ENCODE measurements at regions not wholly inside any gene's neighbourhood (a gene's known extent, or its start where the extent isn't known, plus 50 kb on each side); places are given as distances from the start of the nearest gene placed in this dataset.

GRCh38 chr1:163959622-163960021 is 599.4 kb upstream of the PBX1 start:
- H3K36me3 ChIP-seq (ENCODE audit: control insufficient read depth in 1 of 2, insufficient read depth in 2 of 2, low read length in 2 of 2) = no peaks in the 10 kb centered on the region
- ATAC-seq = no peak
- no peaks in the 10 kb centered on the region for H3K79me2 ChIP-seq (ENCODE audit: insufficient read depth, low read length)
- TF ChIP-seq CTCF (IDR thresholded peaks at IDR 0.05 in 2 of 3, conservative IDR thresholded peaks at IDR 0.05 in 1 of 3; ENCODE audit: borderline replicate concordance in 1 of 3, insufficient read depth in 1 of 3, low read depth in 2 of 3, low read length in 2 of 3) (no peak), FOSL1 (IDR thresholded peaks at IDR 0.05; ENCODE audit: low read depth) (no peak), JUND (IDR thresholded peaks at IDR 0.05) (no peak), ELF1 (IDR thresholded peaks at IDR 0.05; ENCODE audit: borderline replicate concordance, low read depth) (no peak), CEBPB (IDR thresholded peaks at IDR 0.05; ENCODE audit: low read depth) (no peak), ATF3 (IDR thresholded peaks at IDR 0.05) (no peak), POLR2AphosphoS5 (IDR thresholded peaks at IDR 0.05; ENCODE audit: low read depth, low read length) (no peak), SP1 (IDR thresholded peaks at IDR 0.05; ENCODE audit: low read depth) (no peak), TCF7L2 (IDR thresholded peaks at IDR 0.05; ENCODE audit: borderline replicate concordance, extremely low read depth, insufficient read depth, insufficient read length) (no peak), CBX3 (IDR thresholded peaks at IDR 0.05; ENCODE audit: low read depth) (no peak), RAD21 (IDR thresholded peaks at IDR 0.05; ENCODE audit: low read depth) (no peak), EZH2 (IDR thresholded peaks at IDR 0.05) (no peak), ZFX (IDR thresholded peaks at IDR 0.05) (no peak), POLR2A (IDR thresholded peaks at IDR 0.05; ENCODE audit: borderline replicate concordance, extremely low read depth, insufficient read depth, insufficient read length) (no peak), YY1 (IDR thresholded peaks at IDR 0.05; ENCODE audit: extremely low read depth, insufficient replicate concordance, low read depth, low read length) (no peak), SIN3A (IDR thresholded peaks at IDR 0.05; ENCODE audit: low read depth) (no peak)
- TF ChIP-seq, protein P1, sequence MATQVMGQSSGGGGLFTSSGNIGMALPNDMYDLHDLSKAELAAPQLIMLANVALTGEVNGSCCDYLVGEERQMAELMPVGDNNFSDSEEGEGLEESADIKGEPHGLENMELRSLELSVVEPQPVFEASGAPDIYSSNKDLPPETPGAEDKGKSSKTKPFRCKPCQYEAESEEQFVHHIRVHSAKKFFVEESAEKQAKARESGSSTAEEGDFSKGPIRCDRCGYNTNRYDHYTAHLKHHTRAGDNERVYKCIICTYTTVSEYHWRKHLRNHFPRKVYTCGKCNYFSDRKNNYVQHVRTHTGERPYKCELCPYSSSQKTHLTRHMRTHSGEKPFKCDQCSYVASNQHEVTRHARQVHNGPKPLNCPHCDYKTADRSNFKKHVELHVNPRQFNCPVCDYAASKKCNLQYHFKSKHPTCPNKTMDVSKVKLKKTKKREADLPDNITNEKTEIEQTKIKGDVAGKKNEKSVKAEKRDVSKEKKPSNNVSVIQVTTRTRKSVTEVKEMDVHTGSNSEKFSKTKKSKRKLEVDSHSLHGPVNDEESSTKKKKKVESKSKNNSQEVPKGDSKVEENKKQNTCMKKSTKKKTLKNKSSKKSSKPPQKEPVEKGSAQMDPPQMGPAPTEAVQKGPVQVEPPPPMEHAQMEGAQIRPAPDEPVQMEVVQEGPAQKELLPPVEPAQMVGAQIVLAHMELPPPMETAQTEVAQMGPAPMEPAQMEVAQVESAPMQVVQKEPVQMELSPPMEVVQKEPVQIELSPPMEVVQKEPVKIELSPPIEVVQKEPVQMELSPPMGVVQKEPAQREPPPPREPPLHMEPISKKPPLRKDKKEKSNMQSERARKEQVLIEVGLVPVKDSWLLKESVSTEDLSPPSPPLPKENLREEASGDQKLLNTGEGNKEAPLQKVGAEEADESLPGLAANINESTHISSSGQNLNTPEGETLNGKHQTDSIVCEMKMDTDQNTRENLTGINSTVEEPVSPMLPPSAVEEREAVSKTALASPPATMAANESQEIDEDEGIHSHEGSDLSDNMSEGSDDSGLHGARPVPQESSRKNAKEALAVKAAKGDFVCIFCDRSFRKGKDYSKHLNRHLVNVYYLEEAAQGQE (IDR thresholded peaks at IDR 0.05; ENCODE audit: low read depth) = no peak
- TF ChIP-seq, protein P2, sequence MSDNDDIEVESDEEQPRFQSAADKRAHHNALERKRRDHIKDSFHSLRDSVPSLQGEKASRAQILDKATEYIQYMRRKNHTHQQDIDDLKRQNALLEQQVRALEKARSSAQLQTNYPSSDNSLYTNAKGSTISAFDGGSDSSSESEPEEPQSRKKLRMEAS (IDR thresholded peaks at IDR 0.05) = no peak
- DNase-seq (ENCODE audit: low read depth, low spot score) = no peak
- no peak overlapping the region for H3K4me3 ChIP-seq (replicated peaks in 1 of 2; ENCODE audit: low read depth in 1 of 2, low read length in 2 of 2)
- no peak overlapping the region for H2AFZ ChIP-seq (ENCODE audit: low read depth, low read length, poor library complexity, severe bottlenecking)
- H3K27me3 ChIP-seq (ENCODE audit: insufficient read depth, low read length) = no peaks in the 10 kb centered on the region
- no TSS peak for BruUV-seq (replicated peaks)
- no peak overlapping the region for H3K9ac ChIP-seq (ENCODE audit: low read length)
- no peaks in the 10 kb centered on the region for H3K9me2 ChIP-seq (ENCODE audit: insufficient read depth)
- H3K4me1 ChIP-seq (ENCODE audit: control insufficient read depth in 1 of 2, insufficient read depth in 2 of 2, low read length in 2 of 2) = no peaks in the 10 kb centered on the region
- RAD21 ChIA-PET (ENCODE audit: low non-redundant PET in 1 of 2, low total read pairs in 2 of 2, uncharacterized antibody in 2 of 2, unreplicated experiment in 2 of 2) = no interaction called here
- H3K9me3 ChIP-seq (ENCODE audit: control insufficient read depth in 1 of 2, insufficient read depth in 1 of 2, low read depth in 1 of 2, low read length in 2 of 2) = no peaks in the 10 kb centered on the region
- POLR2A ChIA-PET = no interaction called here
- no peak overlapping the region for H3K27ac ChIP-seq (ENCODE audit: low read depth, low read length)
- H3K4me2 ChIP-seq (ENCODE audit: low read length) = no peak overlapping the region
- H4K20me1 ChIP-seq (ENCODE audit: insufficient read depth) = no peaks in the 10 kb centered on the region
- CTCF ChIA-PET = no interaction called here
- intact Hi-C loops (cut with micrococcal nuclease) = no loop called here

Measured in HCT116 (cell line).